Stimulated activated CD4-positive, alpha-beta T cell treated with anti-CD3 and anti-CD28 coated beads, Interleukin-1b, Interleukin-23, amount 100 ng/mL, for 48 hours (primary cell): ENCODE measurements at regions not wholly inside any gene's neighbourhood (a gene's known extent, or its start where the extent isn't known, plus 50 kb on each side); places are given as distances from the start of the nearest gene placed in this dataset.

Experiments
- DNase-seq: peaks from one replicate; pipeline ENCODE4 v3.0.0-alpha.2; 2020

DNA sequence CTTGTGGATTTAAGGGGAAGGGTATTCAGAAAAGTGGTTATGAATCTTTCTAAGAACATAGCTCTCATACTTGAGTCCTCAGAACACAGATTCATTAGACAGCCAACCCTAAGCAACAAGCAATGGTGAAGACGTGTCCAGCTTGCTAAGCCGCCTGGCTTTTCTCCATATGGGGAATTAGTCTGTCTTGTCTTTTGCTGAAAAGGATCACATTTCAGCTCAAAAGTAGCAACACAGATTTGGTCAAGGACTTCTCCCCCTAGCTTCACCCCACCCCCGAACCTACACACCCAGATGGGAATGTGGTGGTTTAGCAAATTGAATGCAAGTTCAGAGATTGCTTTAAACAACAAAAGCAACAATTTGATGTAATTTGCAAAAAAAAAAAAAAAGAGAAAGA, 103.3 kb upstream of the RASGEF1B start:
- DNase-seq = no peak

DNA sequence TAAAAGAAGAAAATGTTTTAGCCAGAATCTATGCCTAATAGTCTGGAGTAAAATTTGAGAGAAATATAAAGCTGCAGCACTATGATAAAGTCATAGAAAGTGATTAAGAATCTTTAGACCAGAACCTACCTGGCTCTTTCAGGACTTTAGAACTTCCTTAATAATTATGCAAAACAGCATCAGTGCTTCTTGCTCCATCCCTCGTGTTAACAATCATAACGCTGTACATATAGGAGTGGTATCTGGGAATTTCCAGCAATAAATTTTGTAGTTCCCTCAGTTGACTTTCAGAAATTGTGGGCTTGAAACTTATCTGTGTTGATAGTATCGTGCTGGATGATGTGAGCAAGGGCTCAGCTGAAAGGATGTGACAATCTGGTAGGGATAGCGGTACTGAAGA, 102.1 kb upstream of the RASGEF1B start:
- DNase-seq = no peak

DNA sequence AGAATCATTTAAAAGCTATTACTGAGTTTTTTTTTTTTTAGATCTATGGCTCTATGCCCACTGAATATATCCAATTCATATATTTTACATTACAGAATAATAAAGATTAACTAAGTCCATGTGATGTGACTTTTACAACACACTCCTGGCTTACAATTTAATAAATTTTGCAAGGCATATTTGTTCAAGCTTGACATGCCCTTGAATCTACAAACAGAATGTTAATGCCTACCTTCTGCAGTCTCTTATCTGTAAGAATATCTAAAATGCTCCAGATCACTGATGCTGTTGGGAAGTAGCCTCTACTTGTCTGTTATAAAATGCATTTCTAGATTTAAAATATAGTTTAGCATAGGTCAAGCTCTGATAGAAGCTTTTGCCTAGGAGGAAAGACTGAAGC, 100.7 kb upstream of the RASGEF1B start:
- no peak for DNase-seq

DNA sequence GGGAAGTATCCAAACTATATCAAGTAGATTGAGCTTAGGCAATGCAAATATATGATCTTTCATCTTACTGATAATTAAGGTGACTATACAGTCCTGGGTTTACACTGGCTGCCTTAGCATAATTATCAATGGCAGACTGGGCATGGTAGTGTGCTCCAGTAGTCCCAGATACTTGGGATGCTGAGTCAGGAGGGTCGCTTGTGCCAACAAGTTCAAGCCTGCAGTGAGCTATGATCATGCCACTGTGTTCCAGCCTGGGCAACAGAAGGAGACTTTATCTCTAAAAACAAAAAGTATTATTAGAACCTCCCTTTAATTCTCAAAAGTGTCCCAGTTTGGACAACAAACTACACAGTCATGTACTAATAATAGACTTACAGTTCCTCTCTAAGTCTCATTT, 99.4 kb upstream of the RASGEF1B start:
- no peak for DNase-seq

DNA sequence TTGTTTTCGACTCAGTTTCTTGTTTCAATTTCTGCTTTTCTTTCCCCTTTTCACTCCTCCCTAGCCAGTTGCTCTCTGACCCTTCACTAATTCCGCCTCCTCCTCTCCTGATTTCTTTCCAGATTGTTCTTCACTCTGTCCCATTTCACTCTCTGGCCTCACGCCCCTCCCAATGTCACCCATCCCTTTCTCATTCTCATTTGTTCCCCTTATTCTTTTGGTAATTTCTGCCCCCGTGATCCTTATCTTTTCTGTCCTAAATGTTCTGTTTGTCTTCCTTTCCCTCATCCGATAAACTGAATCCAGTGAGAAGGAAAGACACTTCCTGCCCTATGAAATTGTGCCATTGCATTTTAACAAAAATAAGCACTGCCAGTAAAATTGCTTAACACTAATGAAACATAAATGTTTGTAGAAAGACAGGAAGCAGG, 94.5 kb upstream of the RASGEF1B start:
- no peak for DNase-seq

DNA sequence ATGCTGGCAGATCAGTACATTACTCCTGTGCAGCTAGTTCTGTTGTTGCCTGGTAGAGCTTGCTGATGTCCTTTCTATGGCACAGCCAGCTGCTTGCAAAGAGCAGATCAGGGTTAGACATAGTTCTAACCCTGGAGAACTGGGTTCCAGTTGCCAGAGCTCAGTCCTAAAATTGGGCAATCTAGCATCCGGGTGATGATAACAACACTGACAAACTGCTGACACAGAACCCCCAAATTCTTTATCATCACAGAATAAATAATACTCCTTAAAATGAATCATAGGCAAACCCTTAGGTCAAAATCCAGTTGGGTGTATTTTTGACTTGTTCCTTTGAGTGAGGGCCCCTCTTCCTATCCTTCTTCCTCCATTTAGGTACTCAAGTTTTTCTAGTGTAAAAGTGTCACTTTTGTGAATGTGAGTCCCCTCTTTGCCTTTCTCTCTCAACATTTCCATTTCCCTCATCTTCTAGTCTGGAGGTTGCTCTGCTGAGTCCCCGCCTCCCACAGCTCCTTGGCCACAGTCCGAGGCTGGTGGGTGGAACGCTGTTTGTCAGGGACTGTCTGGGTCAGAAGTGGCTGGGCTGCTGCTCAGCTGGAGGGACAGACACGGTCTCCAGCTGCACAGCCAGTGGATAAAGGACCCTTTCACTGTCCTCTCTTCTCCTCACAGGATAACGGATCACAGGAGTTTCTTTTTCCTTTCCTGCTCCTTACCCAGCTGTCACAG, 93.6 kb upstream of the RASGEF1B start:
- DNase-seq = no peak

DNA sequence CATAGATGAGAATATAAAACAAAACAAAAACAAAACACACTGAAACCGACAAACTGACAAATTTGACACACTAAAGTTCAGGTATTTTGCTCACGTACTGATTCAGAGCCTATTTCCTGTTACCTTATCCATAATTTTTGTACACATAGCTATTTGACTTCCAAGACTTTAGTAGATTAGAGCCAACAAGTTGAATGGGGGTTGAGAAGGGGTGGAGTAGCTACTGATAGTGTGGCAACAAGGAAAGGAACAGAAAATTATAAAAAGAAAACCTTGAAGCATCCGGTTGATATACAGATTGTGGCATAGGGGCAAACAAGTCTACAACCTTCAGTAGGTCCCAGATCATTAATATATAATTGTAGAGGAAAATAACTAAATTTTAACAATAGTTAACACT, 92.3 kb upstream of the RASGEF1B start:
- DNase-seq = no peak

DNA sequence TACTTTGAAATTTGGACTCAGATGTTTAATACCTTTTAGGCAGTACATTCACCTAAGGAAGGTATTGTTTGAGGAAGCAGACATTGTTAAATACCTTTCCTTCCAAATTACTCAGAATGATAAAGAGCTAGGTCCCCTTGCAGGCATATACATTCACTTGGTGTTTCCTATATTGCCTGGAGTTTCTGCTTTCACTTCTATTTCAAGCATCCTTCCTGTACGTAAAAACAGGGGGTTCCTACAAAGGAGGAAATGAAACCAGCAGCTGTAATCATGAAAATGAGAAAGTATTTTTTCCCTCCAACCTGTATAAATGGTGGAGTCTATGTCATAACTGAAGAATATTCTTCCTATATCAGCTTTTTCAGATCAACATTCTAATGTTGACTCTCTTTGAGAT, 90.4 kb upstream of the RASGEF1B start:
- no peak for DNase-seq

DNA sequence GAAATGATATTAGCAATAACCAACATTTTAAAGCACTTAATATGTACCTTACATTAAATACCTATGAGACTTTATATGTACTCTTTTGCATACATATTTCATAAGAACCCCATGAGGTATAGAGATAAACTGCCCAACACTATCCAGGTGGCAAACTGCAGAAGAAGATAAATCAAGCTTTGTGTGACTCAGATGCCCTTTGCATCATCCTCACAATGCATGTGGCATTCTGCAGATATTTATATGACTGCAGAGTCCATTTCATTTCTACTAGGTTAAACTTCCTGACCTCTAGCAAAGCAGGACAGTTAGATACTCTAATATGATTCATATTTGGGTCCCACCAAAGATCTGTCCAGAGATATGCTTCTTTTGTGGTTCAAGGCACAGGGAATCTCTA, 85.6 kb upstream of the RASGEF1B start:
- DNase-seq = no peak

DNA sequence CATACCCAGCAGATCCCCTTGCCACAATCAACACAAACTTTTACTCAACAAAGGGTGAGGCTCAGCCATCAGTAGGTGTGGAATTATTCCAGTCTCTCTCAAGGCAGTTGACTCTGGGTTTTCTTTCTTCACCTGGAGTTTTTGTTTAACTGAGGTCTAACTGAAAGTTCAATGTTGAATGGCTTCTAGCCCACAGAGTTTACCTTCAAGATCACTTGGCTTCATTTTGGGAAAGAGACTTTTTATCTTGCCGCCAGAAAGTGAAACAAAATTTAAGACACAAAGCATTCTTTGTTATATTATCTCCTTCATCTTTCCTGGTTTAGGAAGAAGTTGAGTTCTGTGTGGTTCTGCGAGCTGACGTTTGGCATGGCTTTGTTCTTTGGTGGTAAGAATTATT, 83.8 kb upstream of the RASGEF1B start:
- no peak for DNase-seq

DNA sequence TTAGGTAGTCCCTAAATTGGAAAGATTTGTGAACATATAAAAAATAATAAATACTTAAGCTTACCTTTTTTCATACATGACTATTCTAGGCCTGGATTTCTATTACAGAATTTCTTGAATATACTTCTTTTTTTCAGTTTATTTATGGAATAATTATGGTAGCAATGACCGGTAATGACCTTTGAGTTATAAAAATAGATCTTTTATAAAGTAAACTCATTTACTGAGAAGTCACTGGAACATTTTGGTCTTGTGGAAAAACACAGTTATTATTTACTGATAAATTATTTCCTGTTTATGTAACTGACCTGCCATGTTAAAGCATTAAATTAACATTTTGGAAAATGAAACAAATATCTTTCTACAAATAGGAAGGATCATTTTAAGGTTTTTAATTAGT, 80.4 kb upstream of the RASGEF1B start:
- no peak for DNase-seq

DNA sequence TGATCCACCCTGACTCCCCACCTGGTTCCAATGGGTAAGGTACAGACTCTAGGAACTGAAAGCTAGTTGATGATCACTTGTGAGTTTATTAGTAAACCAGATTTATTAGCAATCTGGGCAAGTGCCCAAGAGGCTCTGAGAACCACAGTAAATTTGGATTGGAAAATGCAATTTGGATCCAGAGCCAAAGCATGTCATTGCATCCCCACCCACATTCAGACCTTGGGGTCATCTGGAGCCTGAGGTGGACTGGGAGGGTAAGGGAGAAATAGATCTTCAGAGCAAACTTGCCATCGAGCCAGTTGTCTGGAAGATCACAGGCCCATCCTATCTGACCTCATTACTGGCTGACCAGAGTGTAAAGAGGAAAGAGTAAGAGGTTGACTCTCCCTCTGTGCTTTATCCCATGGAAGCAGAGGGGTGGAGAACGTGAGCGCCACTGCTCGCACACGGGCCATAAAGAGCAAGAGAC, 78.7 kb upstream of the RASGEF1B start:
- no peak for DNase-seq

DNA sequence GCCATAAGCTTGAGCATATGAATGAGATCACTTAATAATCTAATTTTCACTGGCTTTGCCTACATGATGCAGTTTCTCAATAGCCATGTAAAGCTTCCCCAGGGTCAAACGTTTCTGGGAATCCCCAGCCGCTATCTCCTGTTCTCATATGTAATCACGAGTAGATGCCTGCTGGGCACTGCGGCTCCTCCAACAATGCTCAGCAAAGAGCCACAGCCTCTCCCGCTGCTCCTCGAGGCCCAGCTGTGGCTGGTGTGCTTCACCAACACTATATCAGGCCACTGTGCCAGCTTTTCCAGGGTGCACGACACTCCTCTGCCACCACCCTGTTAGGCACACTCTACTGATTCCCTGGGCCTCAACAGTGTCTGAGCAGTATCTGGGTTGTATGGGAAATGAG, 78.3 kb upstream of the RASGEF1B start:
- no peak for DNase-seq

DNA sequence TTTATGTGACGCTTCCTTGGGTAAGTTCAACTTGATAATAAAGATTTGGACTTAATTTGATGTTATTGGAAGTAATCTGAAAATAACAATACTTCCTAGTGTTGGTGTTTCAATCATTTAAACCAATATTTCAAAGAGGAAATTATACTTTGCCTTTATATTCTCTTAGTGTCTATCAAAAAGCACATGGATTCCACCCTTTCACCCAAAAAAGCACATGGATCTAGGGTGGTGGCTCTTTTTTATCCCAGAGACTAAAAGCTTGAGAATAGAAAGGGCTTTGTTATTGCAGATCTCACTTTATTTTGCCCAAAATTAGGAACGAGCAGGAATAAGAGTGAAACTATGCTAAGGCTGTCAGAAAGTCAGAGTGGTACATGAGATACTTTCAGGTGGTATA, 75.1 kb upstream of the RASGEF1B start:
- DNase-seq = no peak

DNA sequence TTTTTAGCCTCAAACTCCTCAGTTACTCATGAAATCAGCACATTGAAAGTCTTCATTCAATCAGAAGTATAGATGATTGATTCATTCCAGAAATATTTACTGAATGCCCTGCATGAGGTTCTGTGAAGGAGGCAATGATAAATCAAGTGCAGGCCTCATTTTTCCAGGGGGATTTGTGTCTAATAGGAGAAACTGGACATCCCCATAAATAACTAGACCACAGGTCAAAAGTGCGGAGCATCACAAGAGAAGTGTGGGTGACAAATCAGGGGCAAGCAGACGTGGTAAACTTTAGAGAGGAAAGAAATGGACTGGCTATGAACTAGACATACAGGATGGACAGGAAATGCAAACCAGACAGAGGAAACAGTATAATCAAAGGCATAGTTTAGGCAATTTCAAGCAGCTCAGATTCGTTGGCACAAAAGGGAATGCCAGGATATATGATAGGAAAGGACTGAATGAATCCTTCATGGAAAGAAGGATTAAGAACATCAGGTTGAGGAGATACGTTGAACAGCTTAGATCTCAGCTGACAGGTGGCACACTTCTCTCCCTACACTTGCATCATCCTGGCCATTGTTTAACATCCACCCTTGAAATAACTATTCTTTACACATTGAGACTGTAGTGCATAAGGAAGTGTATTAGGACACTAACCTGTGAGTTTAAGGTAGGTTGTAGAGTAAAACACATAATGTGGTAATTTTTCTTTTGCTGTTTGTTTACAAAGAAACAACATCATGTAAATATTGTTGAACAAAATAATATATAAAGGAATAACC, 69.6 kb upstream of the RASGEF1B start:
- DNase-seq = no peak

DNA sequence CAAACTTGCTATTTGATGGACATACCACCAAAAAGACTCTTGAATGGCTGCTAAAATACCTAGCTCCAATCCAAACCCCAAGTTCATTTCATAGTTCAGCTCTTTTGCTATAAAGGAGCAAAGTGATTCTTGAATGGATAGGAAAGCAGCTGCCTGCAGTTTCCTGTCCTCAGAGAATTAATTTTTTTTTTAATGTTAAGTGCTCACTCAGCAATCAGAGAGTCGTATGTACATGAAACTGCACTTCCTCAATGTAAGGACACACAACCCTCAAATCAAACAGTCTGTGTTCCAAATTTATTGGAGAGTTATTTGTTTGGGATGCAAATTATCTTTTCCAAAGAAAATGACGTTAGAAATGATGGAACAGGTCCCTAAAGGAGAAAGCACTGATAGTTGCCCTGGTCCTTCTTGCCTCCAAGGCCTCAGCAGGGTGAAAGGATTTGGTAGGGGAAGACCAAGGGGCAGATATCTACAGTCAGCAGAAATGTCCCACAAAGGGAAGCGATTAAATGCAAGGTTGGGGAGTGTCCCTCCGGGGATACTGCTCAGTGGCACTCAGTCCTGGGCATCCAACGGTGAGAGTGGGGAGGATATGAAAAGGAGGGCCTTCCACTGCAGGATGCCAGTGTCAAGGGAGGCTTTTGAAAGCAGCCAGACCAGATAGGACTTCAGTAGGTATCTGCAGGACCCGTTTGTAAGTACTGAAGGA, 67.2 kb upstream of the RASGEF1B start:
- DNase-seq = no peak

DNA sequence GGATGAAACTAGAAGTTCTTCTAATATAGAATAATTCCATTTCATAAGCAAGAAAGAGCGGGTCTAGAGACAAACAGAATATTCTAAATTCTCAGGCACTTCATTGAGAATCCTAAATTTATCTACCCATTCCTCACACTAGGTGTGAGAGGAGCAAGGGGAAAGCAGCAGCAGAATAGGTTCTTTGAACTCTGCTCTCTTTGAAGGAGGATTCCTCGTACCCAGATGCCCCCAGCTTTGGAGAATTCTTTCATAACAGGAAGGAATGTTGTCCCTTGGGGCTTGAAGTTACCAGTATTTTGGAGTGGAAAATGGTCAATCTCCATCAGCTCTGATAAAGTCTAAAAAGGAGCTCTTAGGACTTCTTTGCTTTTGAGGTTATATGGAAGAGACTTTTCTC, 59.7 kb upstream of the RASGEF1B start:
- DNase-seq = no peak

DNA sequence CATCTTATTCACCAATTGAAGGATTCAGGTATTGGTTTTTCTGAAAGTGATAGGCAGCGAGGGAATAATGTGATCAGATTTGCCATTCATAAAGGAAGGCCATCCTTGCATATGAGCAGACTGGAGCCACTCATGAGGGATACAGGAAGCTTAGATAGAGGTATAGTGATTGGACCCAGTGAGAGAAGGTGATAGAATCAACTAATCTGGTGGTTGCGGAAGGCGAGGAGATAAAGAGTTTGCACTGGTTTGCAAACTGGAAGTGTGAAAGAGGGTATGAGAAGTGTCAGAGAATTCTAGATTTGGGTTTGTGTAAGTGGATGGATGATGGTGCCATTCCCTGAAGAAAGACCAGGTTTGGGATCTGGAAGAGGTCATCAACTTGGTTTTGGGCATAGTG, 57.3 kb upstream of the RASGEF1B start:
- DNase-seq = no peak

DNA sequence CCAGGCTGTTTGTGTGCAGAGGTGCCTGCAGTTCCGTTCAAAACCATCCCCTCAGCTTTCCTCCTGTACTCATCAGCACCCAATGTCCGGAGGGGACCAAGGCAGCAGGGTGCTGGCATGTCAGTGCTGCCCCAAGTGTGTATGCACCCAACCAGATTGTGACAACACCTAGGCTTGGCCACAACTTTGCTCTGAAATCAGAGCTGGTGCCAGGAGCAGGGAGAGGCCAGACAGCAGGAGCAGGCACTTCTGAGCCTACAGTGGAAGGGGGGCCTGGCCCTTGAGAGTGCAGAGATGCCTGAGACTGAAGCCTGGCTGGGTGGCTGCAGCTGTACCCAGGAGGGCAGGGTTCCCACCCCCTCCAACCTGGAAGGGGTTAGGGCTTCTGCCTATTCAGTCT, 56.5 kb upstream of the RASGEF1B start:
- no peak for DNase-seq

DNA sequence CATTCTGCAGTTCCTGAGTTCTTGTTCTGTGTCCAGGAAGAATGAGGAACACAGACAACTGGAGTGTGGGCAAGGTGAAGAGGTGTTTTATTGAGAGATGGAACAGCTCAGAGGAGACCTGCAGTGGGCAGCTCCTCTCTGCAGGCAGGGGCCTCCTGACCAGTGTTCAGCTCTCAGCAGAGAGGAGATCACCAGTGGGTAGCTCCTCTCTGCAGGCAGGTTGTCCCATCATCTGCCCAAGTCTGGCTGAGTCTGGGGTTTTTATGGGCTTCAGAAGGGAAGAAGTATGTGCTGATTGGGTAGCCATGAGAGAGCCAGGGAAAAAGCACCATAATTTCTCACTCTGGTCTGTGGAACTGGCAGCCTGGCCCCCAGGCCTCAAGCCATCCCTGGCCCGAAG, 56.0 kb upstream of the RASGEF1B start:
- no peak for DNase-seq

DNA sequence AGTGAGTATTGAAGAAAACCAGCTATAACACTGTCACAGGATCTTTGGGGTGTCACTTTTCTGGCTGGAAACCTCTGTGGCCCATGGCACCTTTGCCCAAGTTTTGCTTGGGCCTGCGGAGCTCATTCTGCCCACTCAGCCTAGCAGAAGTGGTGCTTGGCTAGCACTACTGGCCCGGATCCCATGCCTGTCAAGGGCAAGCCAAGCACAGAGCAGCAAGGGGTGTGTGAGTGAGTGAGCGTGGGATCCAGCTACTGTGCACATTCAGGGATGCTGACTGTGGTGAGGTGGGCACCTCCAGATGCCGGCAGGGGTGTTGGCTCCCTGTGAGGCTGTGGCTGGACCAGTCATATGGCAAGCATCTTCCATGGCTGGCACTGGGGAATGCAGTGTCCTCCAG, 55.4 kb upstream of the RASGEF1B start:
- no peak for DNase-seq

DNA sequence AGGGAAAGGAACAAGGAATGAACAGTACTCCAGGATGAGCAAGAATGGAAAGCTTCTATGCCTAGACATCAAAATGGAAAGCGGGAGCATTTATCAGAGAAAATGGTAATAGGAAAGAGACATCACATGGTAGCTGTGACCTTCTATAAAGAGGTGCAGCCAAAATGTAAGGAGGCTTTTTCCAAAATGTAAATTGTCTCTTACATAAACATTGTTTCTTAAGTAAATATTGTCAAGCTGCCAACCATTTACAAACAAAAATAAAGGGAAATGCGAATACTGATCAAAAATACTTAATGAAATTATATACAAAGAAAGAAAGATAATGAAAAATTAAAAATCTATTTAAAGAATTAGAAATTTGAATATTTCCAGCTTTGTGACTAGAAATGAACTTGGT, 55.0 kb upstream of the RASGEF1B start:
- no peak for DNase-seq

DNA sequence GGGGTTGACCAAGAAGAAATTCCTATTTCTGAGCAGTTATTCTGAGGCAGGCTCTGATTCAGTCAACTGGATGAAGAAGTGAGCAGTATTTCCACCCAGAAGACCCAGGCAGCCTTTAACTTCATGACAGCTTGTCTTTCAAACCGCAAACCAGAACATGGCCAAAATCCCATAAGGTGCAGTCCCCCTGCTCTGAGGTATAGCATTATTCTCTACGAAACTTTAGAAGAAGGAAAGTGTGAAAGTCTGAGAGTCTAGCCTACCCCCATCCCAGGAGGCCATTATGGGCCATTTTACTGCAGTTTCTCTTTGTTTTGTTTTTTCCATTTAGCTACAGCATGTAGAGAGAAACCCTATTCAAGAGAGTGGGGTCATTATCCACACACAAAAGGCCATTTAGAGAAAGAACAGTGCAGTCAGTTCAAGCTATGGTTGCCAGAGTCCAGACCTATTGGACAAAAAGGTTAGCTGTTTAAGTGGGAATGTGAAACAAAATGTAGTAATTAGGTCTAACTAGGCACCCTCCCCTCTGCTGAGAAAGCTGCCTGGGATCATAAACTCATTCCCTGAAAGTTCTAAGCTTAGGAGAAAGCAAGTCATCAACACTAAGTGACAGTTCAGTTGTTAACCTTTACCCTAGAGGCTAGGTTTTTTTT, 52.1 kb upstream of the RASGEF1B start:
- no peak for DNase-seq
